Liver (tissue), 8 donors: ENCODE measurements at regions not wholly inside any gene's neighbourhood (a gene's known extent, or its start where the extent isn't known, plus 50 kb on each side); places are given as distances from the start of the nearest gene placed in this dataset.

ENCODE experiments used
- DNase-seq: peaks from one replicate; pipeline ENCODE4 v3.0.0-alpha.2; 2017; ENCODE audit warnings: low spot score
- H3K27ac ChIP-seq, 2 donors: one replicate each; pipeline ENCODE4 v1.7.0; 2013; ENCODE audit warnings: inconsistent platforms in 2 of 2, low read length in 2 of 2, control low read depth in 1 of 2, low read depth in 1 of 2, mild to moderate bottlenecking in 1 of 2
- H3K27me3 ChIP-seq, 4 donors: one replicate each; pipeline versions ENCODE4 v1.6.1 to v1.7.0; 2013; ENCODE audit warnings: low read length in 3 of 4, inconsistent platforms in 1 of 4, mild to moderate bottlenecking in 1 of 4, moderate library complexity in 1 of 4; ENCODE audit not compliant: control insufficient read depth in 4 of 4, insufficient read depth in 4 of 4
- H3K36me3 ChIP-seq, 4 donors: one replicate each; pipeline versions ENCODE4 v1.6.1 to v1.7.0; 2013; ENCODE audit warnings: low read length in 3 of 4, mild to moderate bottlenecking in 3 of 4, low read depth in 1 of 4, moderate library complexity in 1 of 4; ENCODE audit not compliant: control insufficient read depth in 4 of 4, insufficient read depth in 3 of 4
- H3K4me1 ChIP-seq, 4 donors: one replicate each; pipeline versions ENCODE4 v1.6.1 to v1.7.0; 2013; ENCODE audit warnings: low read length in 3 of 4, mild to moderate bottlenecking in 3 of 4, moderate library complexity in 1 of 4; ENCODE audit not compliant: control insufficient read depth in 4 of 4, insufficient read depth in 4 of 4
- H3K4me3 ChIP-seq, 3 donors: one replicate each; pipeline versions ENCODE4 v1.6.1 to v1.7.0; 2013; ENCODE audit warnings: low read length in 3 of 3, control low read depth in 1 of 3, low read depth in 1 of 3, mild to moderate bottlenecking in 1 of 3
- H3K9ac ChIP-seq, 2 donors: one replicate each; pipeline ENCODE4 v1.7.0; 2013; ENCODE audit warnings: low read length in 2 of 2, mild to moderate bottlenecking in 2 of 2, moderate library complexity in 2 of 2, control low read depth in 1 of 2, low read depth in 1 of 2
- H3K9me3 ChIP-seq, 4 donors: one replicate each; pipeline versions ENCODE4 v1.6.1 to v1.7.0; 2013; ENCODE audit warnings: low read length in 3 of 4; ENCODE audit not compliant: control insufficient read depth in 4 of 4
- ATF3 ChIP-seq: IDR thresholded peaks from 2 replicates; pipeline ENCODE4 v1.6.1; 2016; ENCODE audit warnings: antibody characterized with exemption
- CTCF ChIP-seq: fragments of 150-350 bp; IDR thresholded peaks from 2 replicates; pipeline ENCODE4 v1.5.1; 2017; ENCODE audit warnings: improper control_type of control experiment, low read depth, low read length; ENCODE audit not compliant: missing input control
- EGR1 ChIP-seq, 2 donors: IDR thresholded peaks; 2 replicates each; pipeline ENCODE4 v1.6.1; 2016 to 2018; ENCODE audit warnings: antibody characterized with exemption in 2 of 2, low read depth in 2 of 2
- FOXA1 ChIP-seq: IDR thresholded peaks from 2 replicates; pipeline ENCODE4 v1.6.1; 2016; ENCODE audit warnings: antibody characterized with exemption
- GABPA ChIP-seq, 2 donors: IDR thresholded peaks in 1 of 2; conservative IDR thresholded peaks in 1 of 2; 2 replicates each; pipeline ENCODE4 v1.6.1; 2016; ENCODE audit warnings: antibody characterized with exemption in 2 of 2, mild to moderate bottlenecking in 1 of 2, moderate library complexity in 1 of 2
- HNF4A ChIP-seq, 2 donors: conservative IDR thresholded peaks; 2 replicates each; pipeline ENCODE4 v1.6.1; 2016; ENCODE audit warnings: antibody characterized with exemption in 2 of 2, mild to moderate bottlenecking in 2 of 2
- HNF4G ChIP-seq: IDR thresholded peaks from 2 replicates; pipeline ENCODE4 v1.6.1; 2016; ENCODE audit warnings: antibody characterized with exemption
- JUND ChIP-seq, 2 donors: IDR thresholded peaks; 2 replicates each; pipeline ENCODE4 v1.6.1; 2016; ENCODE audit warnings: antibody characterized with exemption in 2 of 2
- MAX ChIP-seq: IDR thresholded peaks from 2 replicates; pipeline ENCODE4 v1.6.1; 2016; ENCODE audit warnings: antibody characterized with exemption
- NR2F2 ChIP-seq: IDR thresholded peaks from 2 replicates; pipeline ENCODE4 v1.6.1; 2016; ENCODE audit warnings: antibody characterized with exemption
- RAD21 ChIP-seq, 2 donors: IDR thresholded peaks; 2 replicates each; pipeline ENCODE4 v1.6.1; 2016; ENCODE audit warnings: antibody characterized with exemption in 2 of 2, mild to moderate bottlenecking in 2 of 2
- REST ChIP-seq: IDR thresholded peaks from 2 replicates; pipeline ENCODE4 v1.6.1; 2016; ENCODE audit warnings: antibody characterized with exemption, mild to moderate bottlenecking
- RXRA ChIP-seq, 2 donors: IDR thresholded peaks; 2 replicates each; pipeline ENCODE4 v1.6.1; 2017 to 2018; ENCODE audit warnings: antibody characterized with exemption in 2 of 2, mild to moderate bottlenecking in 1 of 2
- SP1 ChIP-seq: IDR thresholded peaks from 2 replicates; pipeline ENCODE4 v1.6.1; 2018; ENCODE audit warnings: antibody characterized with exemption, mild to moderate bottlenecking
- TAF1 ChIP-seq: conservative IDR thresholded peaks from 2 replicates; pipeline ENCODE4 v1.6.1; 2016; ENCODE audit warnings: antibody characterized with exemption, mild to moderate bottlenecking
- YY1 ChIP-seq: IDR thresholded peaks from 2 replicates; pipeline ENCODE4 v1.6.1; 2016; ENCODE audit warnings: antibody characterized with exemption, mild to moderate bottlenecking
- ZBTB33 ChIP-seq: IDR thresholded peaks from 2 replicates; pipeline ENCODE4 v1.6.1; 2016; ENCODE audit warnings: antibody characterized with exemption
- WGBS: extraction: QIAGEN DNeasy Blood & Tissue Kit; methylation state at CpG from one replicate; pipeline ENCODE4 v1.1.7; 2013; 5-methylcytosine and 5-hydroxymethylcytosine counted together
- donor health status: healthy.
- donor health status: healthy.
- donor health status: healthy.
- donor health status: healthy.
- donor health status: healthy.

- 32% methylated on average over 13 of the region's 13 CpGs for WGBS
- Histone ChIP-seq H3K4me3 (peak overlapping the region in 2 of 3 donors; percentile 5 to 57), H3K4me1 (peaks cover 7 to 14% (median 11%) of the 10 kb centered on the region in 4 donors), H3K27ac (no peak overlapping the region), H3K9me3 (no peaks in the 10 kb centered on the region), H3K36me3 (no peaks in the 10 kb centered on the region), H3K27me3 (peaks cover 0 to 14% (median 6%) of the 10 kb centered on the region in 4 donors), H3K9ac (no peak overlapping the region)
- DNase-seq, result no peak
- TF ChIP-seq NR2F2 (no peak), ZBTB33 (no peak), FOXA1 (no peak), EGR1 (IDR thresholded peaks at IDR 0.05; ENCODE audit: low read depth in 2 of 2) (no peak), GABPA (IDR thresholded peaks at IDR 0.05 in 1 of 2, conservative IDR thresholded peaks at IDR 0.05 in 1 of 2) (no peak), HNF4A (conservative IDR thresholded peaks at IDR 0.05) (no peak), CTCF (no peak), SP1 (no peak), YY1 (no peak), MAX (no peak), ATF3 (no peak), TAF1 (no peak), JUND (IDR thresholded peaks at IDR 0.05) (no peak)
Measured at GRCh38 chr2:58429014-58429875, 188.1 kb upstream of the FANCL start.

GRCh38 chr2:58428096-58429013 lies 187.2 kb upstream of the FANCL start:
- TF ChIP-seq ZBTB33, result no peak
- no peak for TF ChIP-seq RAD21 (IDR thresholded peaks at IDR 0.05)
- no peak for TF ChIP-seq EGR1 (IDR thresholded peaks at IDR 0.05; ENCODE audit: low read depth in 2 of 2)
- TF ChIP-seq MAX, result no peak
- no peak for TF ChIP-seq HNF4G
- TF ChIP-seq REST, result no peak
- no peak for TF ChIP-seq NR2F2
- no peak for TF ChIP-seq RXRA (IDR thresholded peaks at IDR 0.05)
- no peak for TF ChIP-seq HNF4A (conservative IDR thresholded peaks at IDR 0.05)
- no peak for TF ChIP-seq FOXA1
- no peak for TF ChIP-seq JUND (IDR thresholded peaks at IDR 0.05)
- no peak for TF ChIP-seq GABPA (IDR thresholded peaks at IDR 0.05 in 1 of 2, conservative IDR thresholded peaks at IDR 0.05 in 1 of 2)
- peaks cover 0 to 14% (median 6%) of the 10 kb centered on the region in 4 donors for H3K27me3 ChIP-seq
- H3K36me3 ChIP-seq, result no peaks in the 10 kb centered on the region
- peak; percentile 39 for DNase-seq
- peaks cover 7 to 14% (median 11%) of the 10 kb centered on the region in 4 donors for H3K4me1 ChIP-seq
- no peaks in the 10 kb centered on the region for H3K9me3 ChIP-seq
- no peak overlapping the region for H3K9ac ChIP-seq
- WGBS, result under 1% methylated on average over 76 of the region's 76 CpGs
- H3K27ac ChIP-seq, result no peak overlapping the region
- peak overlapping the region; percentile 26 to 60 (median 57) for H3K4me3 ChIP-seq
